Bone marrow (tissue), 2 donors: ENCODE measurements at regions not wholly inside any gene's neighbourhood (a gene's known extent, or its start where the extent isn't known, plus 50 kb on each side); places are given as distances from the start of the nearest gene placed in this dataset.
"Not testable (repeated sequence)": the region's sequence is repeated elsewhere in the genome, so short reads cannot be mapped to it uniquely, and the experiment has no call there.

Experiments
- DNase-seq, 2 donors: peaks; one replicate each; lab custom pipeline; 2025; lab: John Stamatoyannopoulos, UW

- no peak for DNase-seq
Measured at GRCh38 chr3:162538906-162539305, 1042.3 kb downstream of the OTOL1 start.

- DNase-seq = no peak
Measured at GRCh38 chr3:162540421-162540820, 1043.8 kb downstream of the OTOL1 start.

- no peak for DNase-seq
Measured at GRCh38 chr3:162541923-162542322, 1045.3 kb downstream of the OTOL1 start.

GRCh38 chr3:162544246-162544645 is 1047.6 kb downstream of the OTOL1 start:
- no peak for DNase-seq

- DNase-seq = no peak
Measured at GRCh38 chr3:162546910-162547309, 1050.3 kb downstream of the OTOL1 start.

GRCh38 chr3:162547321-162547720 is 1050.7 kb downstream of the OTOL1 start:
- no peak for DNase-seq

- no peak for DNase-seq
Measured at GRCh38 chr3:162555761-162556160, 1059.2 kb downstream of the OTOL1 start.

- DNase-seq = no peak
Measured at GRCh38 chr3:162558016-162558415, 1061.4 kb downstream of the OTOL1 start.

- no peak for DNase-seq
Measured at GRCh38 chr3:162568706-162569105, 1072.1 kb downstream of the OTOL1 start.

GRCh38 chr3:162569314-162569713 is 1072.7 kb downstream of the OTOL1 start:
- DNase-seq = no peak

- no peak for DNase-seq
Measured at GRCh38 chr3:162584986-162585385, 1088.4 kb downstream of the OTOL1 start.

- DNase-seq = no peak
Measured at GRCh38 chr3:162586591-162586990, 1090.0 kb downstream of the OTOL1 start.

GRCh38 chr3:162597226-162597625 is 1100.6 kb downstream of the OTOL1 start:
- no peak for DNase-seq

GRCh38 chr3:162598500-162598899 is 1101.9 kb downstream of the OTOL1 start:
- not testable (repeated sequence) for DNase-seq

- not testable (repeated sequence) for DNase-seq
Measured at GRCh38 chr3:162599742-162600141, 1103.1 kb downstream of the OTOL1 start.

- DNase-seq = no peak
Measured at GRCh38 chr3:162601101-162601670, 1104.6 kb downstream of the OTOL1 start.

- no peak for DNase-seq
Measured at GRCh38 chr3:162602619-162603018, 1106.0 kb downstream of the OTOL1 start.

GRCh38 chr3:162605651-162606204 is 1109.1 kb downstream of the OTOL1 start:
- no peak for DNase-seq

- no peak for DNase-seq
Measured at GRCh38 chr3:162610261-162610660, 1113.7 kb downstream of the OTOL1 start.

- DNase-seq = no peak
Measured at GRCh38 chr3:162612991-162613390, 1116.4 kb downstream of the OTOL1 start.

- DNase-seq = no peak
Measured at GRCh38 chr3:162626172-162626571, 1129.6 kb downstream of the OTOL1 start.

- no peak for DNase-seq
Measured at GRCh38 chr3:162628531-162628930, 1131.9 kb downstream of the OTOL1 start.

- no peak for DNase-seq
Measured at GRCh38 chr3:162629372-162629771, 1132.8 kb downstream of the OTOL1 start.

GRCh38 chr3:162632672-162633071 is 1136.1 kb downstream of the OTOL1 start:
- DNase-seq = no peak
